GM18505 (cell line): ENCODE measurements at regions not wholly inside any gene's neighbourhood (a gene's known extent, or its start where the extent isn't known, plus 50 kb on each side); places are given as distances from the start of the nearest gene placed in this dataset.

ENCODE experiments used
- ATAC-seq: cut with Tn5 transposase; IDR thresholded peaks from one replicate; pipeline ENCODE4 v1.9.1; 2021; ENCODE audit not compliant: unreplicated experiment
- POLR2A ChIP-seq: IDR thresholded peaks from 4 replicates; pipeline ENCODE4 v1.6.1; 2011; ENCODE audit warnings: borderline replicate concordance; ENCODE audit not compliant: insufficient read depth, insufficient read length; ENCODE audit errors: extremely low read depth

GRCh38 chr4:62928483-62928882, 1480.8 kb downstream of the TECRL start:
- TF ChIP-seq POLR2A = no peak
- ATAC-seq = no peak

- no peak for TF ChIP-seq POLR2A
- no peak for ATAC-seq
These were observed 1481.7 kb downstream of the TECRL start for GRCh38 chr4:62927574-62927973.

- no peak for TF ChIP-seq POLR2A
These were observed 1485.5 kb downstream of the TECRL start for GRCh38 chr4:62923783-62924182.

DNA sequence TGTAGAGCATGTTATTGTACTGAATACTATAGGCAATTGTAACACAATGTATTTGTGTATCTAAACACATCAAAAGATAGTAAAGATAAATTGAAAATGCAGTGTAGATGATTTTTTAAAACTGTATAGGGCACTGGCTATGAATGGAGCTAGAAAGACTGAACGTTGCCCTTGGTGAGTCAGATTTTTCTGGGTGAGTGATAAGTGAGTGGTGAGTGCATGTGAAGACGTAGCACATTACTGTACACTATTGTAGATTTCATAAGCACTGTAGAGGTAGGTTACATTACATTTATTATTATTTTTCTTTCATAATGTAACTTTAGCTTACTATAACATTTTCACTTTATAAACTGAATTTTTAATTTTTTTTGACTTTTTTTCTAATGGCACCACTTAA, 1491.6 kb downstream of the TECRL start:
- no peak for ATAC-seq
- no peak for TF ChIP-seq POLR2A

More at GRCh38 chr4:62923783-62924182, 1485.5 kb downstream of the TECRL start:
- no peak for ATAC-seq

DNA sequence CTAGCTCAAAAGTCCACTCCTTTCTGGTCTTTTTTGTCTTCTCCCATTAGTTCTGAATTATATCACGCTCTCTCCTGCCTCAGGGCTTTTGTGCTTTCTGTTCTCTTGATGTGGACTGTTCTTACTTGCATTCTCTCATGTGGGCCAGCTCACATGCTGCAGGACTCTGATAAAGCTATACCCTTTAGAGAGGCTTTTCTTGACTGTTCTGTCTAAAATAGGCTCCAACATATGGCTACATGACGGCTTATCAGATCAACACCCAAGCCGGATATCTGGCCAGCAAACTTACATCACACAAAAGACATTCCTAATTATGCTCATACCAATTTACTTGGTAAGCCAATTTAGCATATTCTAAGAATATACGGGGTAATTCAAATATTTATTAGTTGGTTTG, 1494.5 kb downstream of the TECRL start:
- no peak for TF ChIP-seq POLR2A
- no peak for ATAC-seq

DNA sequence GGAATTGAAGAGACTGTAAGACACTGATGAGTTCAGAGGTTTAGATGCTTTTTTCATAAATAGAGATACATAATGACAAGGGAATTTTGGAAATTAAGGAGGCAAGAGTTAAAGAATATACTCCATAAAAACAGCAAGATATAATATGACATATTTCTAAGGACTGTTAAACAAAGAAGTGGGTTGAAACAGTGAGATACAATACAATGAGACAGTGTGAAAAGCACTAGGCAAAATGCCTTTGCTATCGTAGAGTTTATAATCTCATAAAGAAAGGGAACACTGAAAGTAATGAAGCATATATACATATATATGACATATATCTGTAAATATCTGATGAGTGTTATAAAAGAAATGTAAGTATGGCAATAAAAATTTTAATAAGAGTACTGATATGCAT, 1496.2 kb downstream of the TECRL start:
- no peak for TF ChIP-seq POLR2A
- ATAC-seq = no peak

GRCh38 chr4:62912531-62912930, 1496.7 kb downstream of the TECRL start:
- TF ChIP-seq POLR2A = no peak
- ATAC-seq = no peak

- TF ChIP-seq POLR2A = no peak
- ATAC-seq = no peak
These were observed 1500.0 kb downstream of the TECRL start for GRCh38 chr4:62909238-62909637.

- no peak for ATAC-seq
- no peak for TF ChIP-seq POLR2A
These were observed 1508.1 kb downstream of the TECRL start for GRCh38 chr4:62901101-62901500.

DNA sequence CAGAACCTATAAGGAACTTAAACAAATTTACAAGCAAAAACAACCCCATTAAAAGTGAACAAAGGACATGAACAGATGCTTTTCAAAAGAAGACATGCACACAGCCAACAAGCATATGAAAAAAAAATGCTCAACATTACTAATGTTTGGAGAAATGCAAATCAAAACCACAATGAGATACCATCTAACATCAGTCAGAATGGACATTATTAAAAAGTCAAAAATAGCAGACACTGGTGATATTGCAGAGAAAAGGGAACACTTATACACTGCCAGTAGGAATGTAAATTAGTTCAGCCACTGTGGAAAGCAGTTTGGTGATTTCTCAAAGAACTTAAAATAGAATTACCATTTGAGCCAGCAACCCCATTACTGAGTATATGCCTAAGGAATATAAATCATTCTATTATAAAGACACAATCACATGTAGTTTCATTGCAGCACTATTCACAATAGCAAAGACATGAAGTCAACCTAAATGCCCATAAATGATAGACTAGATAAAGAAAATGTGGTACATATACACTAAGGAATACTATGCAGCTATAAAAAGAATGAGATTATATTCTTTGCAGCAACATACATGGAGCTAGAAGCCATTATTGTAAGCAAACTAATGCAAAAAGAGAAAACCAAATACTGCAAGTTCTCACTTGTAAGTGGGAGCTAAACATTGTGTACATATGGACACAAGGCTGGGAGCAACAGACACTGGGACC, 1509.4 kb downstream of the TECRL start:
- ATAC-seq = no peak
- TF ChIP-seq POLR2A = no peak

DNA sequence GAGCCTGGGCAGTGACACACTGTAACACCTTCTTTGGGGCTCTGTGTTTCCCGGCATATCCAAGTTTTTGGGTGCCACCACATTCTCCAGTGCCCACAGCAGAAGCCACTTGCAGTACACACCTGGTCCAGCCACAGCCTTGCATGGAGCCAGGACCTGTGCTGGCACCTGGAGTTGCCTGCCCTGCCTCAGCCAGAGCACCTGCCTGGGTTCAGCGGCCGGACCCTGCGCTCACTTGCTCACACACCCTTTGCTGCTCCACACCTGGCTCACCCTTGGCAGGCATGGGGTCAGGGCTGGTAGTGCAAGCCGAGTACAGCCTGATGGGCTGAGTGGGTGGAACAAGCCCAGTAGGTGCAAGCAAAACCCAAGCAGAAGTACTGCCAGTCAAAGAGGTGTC, 1511.1 kb downstream of the TECRL start:
- no peak for ATAC-seq
- no peak for TF ChIP-seq POLR2A

DNA sequence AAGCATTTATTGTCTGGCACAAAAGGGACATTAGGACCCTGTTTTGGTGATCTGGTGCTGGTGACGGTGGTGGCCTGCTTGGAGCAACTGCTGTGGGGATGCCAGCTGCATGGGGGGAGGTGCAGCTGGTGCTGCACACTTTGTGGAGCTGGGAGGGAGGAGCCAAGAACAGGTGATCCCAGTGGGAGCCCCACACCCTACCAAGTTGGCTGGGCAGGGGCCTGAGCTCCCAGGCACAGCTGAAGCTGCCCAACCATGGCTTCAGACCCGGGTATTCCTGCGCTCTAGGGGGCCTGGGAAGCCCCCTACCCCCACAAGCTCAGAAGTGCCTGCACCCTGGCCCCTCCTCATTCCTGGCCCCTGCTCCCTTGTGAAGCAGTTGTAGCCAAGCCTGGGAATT, 1512.5 kb downstream of the TECRL start:
- no peak for TF ChIP-seq POLR2A
- no peak for ATAC-seq

GRCh38 chr4:62881901-62882300, 1527.3 kb downstream of the TECRL start:
- ATAC-seq = no peak
- no peak for TF ChIP-seq POLR2A

DNA sequence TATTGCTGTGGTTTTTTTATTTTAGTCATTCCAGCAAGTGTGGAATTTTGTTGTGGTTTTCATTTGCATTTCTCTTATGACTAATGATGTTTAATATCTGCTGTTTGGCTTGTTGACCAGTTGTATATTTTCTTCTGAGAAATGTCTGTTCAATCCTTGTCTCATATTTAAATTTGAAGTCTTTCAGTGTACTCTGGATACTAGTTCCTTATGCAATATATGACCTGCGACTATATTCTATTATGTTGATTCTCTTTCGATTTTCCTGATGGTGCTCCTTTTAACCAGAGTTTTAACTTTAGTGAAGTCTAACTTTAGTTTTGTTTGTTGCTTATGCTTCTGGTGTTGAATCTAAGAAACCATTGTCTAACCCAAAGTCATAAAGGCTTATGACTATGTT, 1528.0 kb downstream of the TECRL start:
- no peak for TF ChIP-seq POLR2A
- no peak for ATAC-seq

DNA sequence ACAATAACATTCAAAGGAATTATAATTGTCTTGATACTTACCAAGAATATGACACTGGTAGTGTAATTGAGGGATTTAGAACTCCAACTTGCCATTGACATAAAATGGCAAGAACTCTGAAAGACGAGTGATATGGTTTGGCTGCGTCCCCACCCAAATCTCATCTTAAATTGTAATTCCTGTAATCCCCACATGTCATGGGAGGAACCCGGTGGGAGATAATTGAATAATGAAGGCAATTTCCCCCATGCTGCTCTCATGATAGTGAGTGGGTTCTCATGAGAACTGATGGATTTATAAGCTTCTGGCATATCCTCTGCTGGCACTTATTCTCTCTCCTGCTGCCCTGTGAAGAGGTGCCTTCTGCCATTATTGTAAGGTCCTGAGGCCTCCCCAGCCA, 1536.4 kb downstream of the TECRL start:
- ATAC-seq = no peak

More for the DNA sequence above, 1536.4 kb downstream of the TECRL start:
- TF ChIP-seq POLR2A = no peak
